ENCODE measurements at regions not wholly inside any gene's neighbourhood (a gene's known extent, or its start where the extent isn't known, plus 50 kb on each side); places are given as distances from the start of the nearest gene placed in this dataset.

DNA sequence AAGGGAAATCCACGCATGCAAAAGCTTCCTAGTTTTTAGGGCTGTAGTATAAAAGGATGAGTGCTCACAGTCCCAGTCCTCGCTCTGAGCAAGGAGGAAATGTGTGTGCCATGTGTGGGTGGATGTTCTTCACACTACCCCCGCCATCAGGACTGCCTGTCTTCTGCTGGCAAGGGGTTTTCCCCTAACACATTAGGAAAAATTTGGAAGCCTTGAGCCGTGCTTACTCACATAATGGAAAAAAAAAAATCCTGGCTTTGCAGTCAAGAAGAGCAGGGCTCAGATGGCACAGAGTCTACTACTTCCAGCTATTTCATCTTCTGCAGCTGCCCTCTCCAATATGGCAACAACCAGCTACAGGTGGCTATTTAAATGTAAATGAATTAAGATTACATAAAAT is 363.1 kb downstream of the PLPP3 start (continued):
- TF ChIP-seq, protein P1, sequence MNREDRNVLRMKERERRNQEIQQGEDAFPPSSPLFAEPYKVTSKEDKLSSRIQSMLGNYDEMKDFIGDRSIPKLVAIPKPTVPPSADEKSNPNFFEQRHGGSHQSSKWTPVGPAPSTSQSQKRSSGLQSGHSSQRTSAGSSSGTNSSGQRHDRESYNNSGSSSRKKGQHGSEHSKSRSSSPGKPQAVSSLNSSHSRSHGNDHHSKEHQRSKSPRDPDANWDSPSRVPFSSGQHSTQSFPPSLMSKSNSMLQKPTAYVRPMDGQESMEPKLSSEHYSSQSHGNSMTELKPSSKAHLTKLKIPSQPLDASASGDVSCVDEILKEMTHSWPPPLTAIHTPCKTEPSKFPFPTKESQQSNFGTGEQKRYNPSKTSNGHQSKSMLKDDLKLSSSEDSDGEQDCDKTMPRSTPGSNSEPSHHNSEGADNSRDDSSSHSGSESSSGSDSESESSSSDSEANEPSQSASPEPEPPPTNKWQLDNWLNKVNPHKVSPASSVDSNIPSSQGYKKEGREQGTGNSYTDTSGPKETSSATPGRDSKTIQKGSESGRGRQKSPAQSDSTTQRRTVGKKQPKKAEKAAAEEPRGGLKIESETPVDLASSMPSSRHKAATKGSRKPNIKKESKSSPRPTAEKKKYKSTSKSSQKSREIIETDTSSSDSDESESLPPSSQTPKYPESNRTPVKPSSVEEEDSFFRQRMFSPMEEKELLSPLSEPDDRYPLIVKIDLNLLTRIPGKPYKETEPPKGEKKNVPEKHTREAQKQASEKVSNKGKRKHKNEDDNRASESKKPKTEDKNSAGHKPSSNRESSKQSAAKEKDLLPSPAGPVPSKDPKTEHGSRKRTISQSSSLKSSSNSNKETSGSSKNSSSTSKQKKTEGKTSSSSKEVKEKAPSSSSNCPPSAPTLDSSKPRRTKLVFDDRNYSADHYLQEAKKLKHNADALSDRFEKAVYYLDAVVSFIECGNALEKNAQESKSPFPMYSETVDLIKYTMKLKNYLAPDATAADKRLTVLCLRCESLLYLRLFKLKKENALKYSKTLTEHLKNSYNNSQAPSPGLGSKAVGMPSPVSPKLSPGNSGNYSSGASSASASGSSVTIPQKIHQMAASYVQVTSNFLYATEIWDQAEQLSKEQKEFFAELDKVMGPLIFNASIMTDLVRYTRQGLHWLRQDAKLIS (CRISPR knock-in tag; IDR thresholded peaks at IDR 0.05; ENCODE audit: borderline replicate concordance), result no peak

DNA sequence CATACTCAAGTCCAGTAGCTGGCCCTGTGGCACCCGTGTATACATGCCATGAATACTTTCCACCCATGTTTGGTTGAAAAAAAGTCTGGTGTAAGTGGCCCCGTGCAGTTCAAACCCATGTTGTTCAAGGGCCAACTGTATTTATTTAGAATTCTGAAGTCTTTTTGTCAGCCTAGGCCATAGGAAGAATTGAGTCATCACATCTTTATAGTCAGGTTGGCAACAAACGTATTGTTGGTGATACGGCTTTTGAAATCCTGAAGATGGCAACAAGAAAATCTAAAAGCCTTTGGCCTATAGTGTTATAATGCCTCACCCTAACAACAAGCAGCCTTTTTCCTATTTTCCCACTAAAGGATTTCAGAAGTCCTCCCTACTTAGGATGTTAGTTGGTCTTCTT is 363.6 kb downstream of the PLPP3 start:
- peaks cover 6% of the 10 kb centered on the region for H3K4me1 Mint-ChIP-seq
- H3K9me3 Mint-ChIP-seq, result no peaks in the 10 kb centered on the region
- TF ChIP-seq NFATC4 (CRISPR knock-in tag; IDR thresholded peaks at IDR 0.05) (no peak), ESRRA (CRISPR knock-in tag; IDR thresholded peaks at IDR 0.05; ENCODE audit: borderline replicate concordance) (no peak), FOXP1 (CRISPR knock-in tag; IDR thresholded peaks at IDR 0.05; ENCODE audit: borderline replicate concordance) (no peak), FOXK1 (CRISPR knock-in tag; IDR thresholded peaks at IDR 0.05) (no peak), JAZF1 (CRISPR knock-in tag; IDR thresholded peaks at IDR 0.05) (no peak), SMAD3 (CRISPR knock-in tag; IDR thresholded peaks at IDR 0.05; ENCODE audit: borderline replicate concordance) (no peak), JUN (CRISPR knock-in tag; IDR thresholded peaks at IDR 0.05) (no peak), NR1H2 (CRISPR knock-in tag; IDR thresholded peaks at IDR 0.05) (no peak), ZNF263 (CRISPR knock-in tag; IDR thresholded peaks at IDR 0.05; ENCODE audit: low read depth) (no peak), TP53 (CRISPR knock-in tag; IDR thresholded peaks at IDR 0.05) (no peak), GTF2I (CRISPR knock-in tag; conservative IDR thresholded peaks at IDR 0.05) (no peak), RORB (CRISPR knock-in tag; IDR thresholded peaks at IDR 0.05) (no peak), FOXJ3 (CRISPR knock-in tag; IDR thresholded peaks at IDR 0.05; ENCODE audit: borderline replicate concordance) (no peak)
- TF ChIP-seq, protein P2, sequence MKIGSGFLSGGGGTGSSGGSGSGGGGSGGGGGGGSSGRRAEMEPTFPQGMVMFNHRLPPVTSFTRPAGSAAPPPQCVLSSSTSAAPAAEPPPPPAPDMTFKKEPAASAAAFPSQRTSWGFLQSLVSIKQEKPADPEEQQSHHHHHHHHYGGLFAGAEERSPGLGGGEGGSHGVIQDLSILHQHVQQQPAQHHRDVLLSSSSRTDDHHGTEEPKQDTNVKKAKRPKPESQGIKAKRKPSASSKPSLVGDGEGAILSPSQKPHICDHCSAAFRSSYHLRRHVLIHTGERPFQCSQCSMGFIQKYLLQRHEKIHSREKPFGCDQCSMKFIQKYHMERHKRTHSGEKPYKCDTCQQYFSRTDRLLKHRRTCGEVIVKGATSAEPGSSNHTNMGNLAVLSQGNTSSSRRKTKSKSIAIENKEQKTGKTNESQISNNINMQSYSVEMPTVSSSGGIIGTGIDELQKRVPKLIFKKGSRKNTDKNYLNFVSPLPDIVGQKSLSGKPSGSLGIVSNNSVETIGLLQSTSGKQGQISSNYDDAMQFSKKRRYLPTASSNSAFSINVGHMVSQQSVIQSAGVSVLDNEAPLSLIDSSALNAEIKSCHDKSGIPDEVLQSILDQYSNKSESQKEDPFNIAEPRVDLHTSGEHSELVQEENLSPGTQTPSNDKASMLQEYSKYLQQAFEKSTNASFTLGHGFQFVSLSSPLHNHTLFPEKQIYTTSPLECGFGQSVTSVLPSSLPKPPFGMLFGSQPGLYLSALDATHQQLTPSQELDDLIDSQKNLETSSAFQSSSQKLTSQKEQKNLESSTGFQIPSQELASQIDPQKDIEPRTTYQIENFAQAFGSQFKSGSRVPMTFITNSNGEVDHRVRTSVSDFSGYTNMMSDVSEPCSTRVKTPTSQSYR (CRISPR knock-in tag; IDR thresholded peaks at IDR 0.05), result no peak
- TF ChIP-seq, protein P3, sequence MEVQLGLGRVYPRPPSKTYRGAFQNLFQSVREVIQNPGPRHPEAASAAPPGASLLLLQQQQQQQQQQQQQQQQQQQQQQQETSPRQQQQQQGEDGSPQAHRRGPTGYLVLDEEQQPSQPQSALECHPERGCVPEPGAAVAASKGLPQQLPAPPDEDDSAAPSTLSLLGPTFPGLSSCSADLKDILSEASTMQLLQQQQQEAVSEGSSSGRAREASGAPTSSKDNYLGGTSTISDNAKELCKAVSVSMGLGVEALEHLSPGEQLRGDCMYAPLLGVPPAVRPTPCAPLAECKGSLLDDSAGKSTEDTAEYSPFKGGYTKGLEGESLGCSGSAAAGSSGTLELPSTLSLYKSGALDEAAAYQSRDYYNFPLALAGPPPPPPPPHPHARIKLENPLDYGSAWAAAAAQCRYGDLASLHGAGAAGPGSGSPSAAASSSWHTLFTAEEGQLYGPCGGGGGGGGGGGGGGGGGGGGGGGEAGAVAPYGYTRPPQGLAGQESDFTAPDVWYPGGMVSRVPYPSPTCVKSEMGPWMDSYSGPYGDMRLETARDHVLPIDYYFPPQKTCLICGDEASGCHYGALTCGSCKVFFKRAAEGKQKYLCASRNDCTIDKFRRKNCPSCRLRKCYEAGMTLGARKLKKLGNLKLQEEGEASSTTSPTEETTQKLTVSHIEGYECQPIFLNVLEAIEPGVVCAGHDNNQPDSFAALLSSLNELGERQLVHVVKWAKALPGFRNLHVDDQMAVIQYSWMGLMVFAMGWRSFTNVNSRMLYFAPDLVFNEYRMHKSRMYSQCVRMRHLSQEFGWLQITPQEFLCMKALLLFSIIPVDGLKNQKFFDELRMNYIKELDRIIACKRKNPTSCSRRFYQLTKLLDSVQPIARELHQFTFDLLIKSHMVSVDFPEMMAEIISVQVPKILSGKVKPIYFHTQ (CRISPR knock-in tag; IDR thresholded peaks at IDR 0.05), result no peak
- TF ChIP-seq, protein P4, sequence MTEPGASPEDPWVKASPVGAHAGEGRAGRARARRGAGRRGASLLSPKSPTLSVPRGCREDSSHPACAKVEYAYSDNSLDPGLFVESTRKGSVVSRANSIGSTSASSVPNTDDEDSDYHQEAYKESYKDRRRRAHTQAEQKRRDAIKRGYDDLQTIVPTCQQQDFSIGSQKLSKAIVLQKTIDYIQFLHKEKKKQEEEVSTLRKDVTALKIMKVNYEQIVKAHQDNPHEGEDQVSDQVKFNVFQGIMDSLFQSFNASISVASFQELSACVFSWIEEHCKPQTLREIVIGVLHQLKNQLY (CRISPR knock-in tag; IDR thresholded peaks at IDR 0.05), result no peak
- TF ChIP-seq, protein P5, sequence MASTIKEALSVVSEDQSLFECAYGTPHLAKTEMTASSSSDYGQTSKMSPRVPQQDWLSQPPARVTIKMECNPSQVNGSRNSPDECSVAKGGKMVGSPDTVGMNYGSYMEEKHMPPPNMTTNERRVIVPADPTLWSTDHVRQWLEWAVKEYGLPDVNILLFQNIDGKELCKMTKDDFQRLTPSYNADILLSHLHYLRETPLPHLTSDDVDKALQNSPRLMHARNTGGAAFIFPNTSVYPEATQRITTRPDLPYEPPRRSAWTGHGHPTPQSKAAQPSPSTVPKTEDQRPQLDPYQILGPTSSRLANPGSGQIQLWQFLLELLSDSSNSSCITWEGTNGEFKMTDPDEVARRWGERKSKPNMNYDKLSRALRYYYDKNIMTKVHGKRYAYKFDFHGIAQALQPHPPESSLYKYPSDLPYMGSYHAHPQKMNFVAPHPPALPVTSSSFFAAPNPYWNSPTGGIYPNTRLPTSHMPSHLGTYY (CRISPR knock-in tag; IDR thresholded peaks at IDR 0.05), result no peak
- TF ChIP-seq, protein P6, sequence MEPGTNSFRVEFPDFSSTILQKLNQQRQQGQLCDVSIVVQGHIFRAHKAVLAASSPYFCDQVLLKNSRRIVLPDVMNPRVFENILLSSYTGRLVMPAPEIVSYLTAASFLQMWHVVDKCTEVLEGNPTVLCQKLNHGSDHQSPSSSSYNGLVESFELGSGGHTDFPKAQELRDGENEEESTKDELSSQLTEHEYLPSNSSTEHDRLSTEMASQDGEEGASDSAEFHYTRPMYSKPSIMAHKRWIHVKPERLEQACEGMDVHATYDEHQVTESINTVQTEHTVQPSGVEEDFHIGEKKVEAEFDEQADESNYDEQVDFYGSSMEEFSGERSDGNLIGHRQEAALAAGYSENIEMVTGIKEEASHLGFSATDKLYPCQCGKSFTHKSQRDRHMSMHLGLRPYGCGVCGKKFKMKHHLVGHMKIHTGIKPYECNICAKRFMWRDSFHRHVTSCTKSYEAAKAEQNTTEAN (CRISPR knock-in tag; IDR thresholded peaks at IDR 0.05), result no peak
- TF ChIP-seq, protein P7, sequence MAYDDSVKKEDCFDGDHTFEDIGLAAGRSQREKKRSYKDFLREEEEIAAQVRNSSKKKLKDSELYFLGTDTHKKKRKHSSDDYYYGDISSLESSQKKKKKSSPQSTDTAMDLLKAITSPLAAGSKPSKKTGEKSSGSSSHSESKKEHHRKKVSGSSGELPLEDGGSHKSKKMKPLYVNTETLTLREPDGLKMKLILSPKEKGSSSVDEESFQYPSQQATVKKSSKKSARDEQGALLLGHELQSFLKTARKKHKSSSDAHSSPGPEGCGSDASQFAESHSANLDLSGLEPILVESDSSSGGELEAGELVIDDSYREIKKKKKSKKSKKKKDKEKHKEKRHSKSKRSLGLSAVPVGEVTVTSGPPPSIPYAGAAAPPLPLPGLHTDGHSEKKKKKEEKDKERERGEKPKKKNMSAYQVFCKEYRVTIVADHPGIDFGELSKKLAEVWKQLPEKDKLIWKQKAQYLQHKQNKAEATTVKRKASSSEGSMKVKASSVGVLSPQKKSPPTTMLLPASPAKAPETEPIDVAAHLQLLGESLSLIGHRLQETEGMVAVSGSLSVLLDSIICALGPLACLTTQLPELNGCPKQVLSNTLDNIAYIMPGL (CRISPR knock-in tag; IDR thresholded peaks at IDR 0.05), result no peak
- TF ChIP-seq, protein P8, sequence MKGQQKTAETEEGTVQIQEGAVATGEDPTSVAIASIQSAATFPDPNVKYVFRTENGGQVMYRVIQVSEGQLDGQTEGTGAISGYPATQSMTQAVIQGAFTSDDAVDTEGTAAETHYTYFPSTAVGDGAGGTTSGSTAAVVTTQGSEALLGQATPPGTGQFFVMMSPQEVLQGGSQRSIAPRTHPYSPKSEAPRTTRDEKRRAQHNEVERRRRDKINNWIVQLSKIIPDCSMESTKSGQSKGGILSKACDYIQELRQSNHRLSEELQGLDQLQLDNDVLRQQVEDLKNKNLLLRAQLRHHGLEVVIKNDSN (CRISPR knock-in tag; IDR thresholded peaks at IDR 0.05), result no peak
- no peak overlapping the region for H3K27ac Mint-ChIP-seq
- H3K36me3 Mint-ChIP-seq, result no peaks in the 10 kb centered on the region
- ChIA-PET CTCF (no interaction called here), POLR2A (no interaction called here)
- H3K4me3 Mint-ChIP-seq, result no peak overlapping the region
- no peaks in the 10 kb centered on the region for H3K27me3 Mint-ChIP-seq (ENCODE audit: low read depth)
- ATAC-seq (no peak), DNase-seq (ENCODE audit: low spot score) (no peak)
